NB4 (cell line): ENCODE measurements at regions not wholly inside any gene's neighbourhood (a gene's known extent, or its start where the extent isn't known, plus 50 kb on each side); places are given as distances from the start of the nearest gene placed in this dataset.

Experiments
- DNase-seq: peaks from one replicate; pipeline ENCODE4 v3.0.0; 2010; ENCODE audit warnings: low read depth
- H3K4me3 ChIP-seq: one replicate; pipeline ENCODE4 v1.5.1; 2011; ENCODE audit warnings: mild to moderate bottlenecking, low read depth, low read length, moderate library complexity
- CTCF ChIP-seq: IDR thresholded peaks from one replicate; pipeline ENCODE4 v1.5.1; 2012; ENCODE audit warnings: low read depth, low read length
- MYC ChIP-seq: IDR thresholded peaks from 2 replicates; pipeline ENCODE4 v1.6.1; 2011; ENCODE audit warnings: low read depth, low read length
- POLR2A ChIP-seq: IDR thresholded peaks from 2 replicates; pipeline ENCODE4 v1.6.1; 2011; ENCODE audit warnings: mild to moderate bottlenecking; ENCODE audit not compliant: insufficient read length; ENCODE audit errors: extremely low read depth
- TF ChIP-seq, protein P1 (sequence below): IDR thresholded peaks from 2 replicates; pipeline ENCODE4 v1.6.1; 2011; ENCODE audit warnings: low read depth, low read length

DNA sequence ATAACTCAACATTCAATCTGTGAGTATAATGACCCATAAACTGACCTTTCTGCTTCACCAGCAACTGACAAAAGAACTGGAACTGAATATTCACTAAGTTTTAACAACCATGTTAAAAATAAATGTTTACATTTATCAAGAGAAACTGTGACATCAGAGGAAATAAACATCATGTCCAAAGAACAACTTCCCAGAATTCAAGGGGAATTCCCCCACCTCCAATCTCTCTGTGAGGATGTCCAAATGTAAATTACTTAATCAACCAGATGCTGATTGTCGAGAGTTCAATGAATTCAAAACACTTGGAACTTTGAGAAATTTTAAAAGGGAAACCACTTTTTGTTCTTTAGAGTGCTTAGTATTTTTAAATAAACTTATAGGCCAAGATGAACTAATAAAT lies 365.6 kb upstream of the ADGRL2 start:
- H3K4me3 ChIP-seq: no peak overlapping the region
- TF ChIP-seq CTCF (no peak), MYC (no peak), POLR2A (no peak)
- TF ChIP-seq, protein P1, sequence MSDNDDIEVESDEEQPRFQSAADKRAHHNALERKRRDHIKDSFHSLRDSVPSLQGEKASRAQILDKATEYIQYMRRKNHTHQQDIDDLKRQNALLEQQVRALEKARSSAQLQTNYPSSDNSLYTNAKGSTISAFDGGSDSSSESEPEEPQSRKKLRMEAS: no peak
- no peak for DNase-seq

- DNase-seq: no peak
- no peak for TF ChIP-seq MYC
- H3K4me3 ChIP-seq: no peak overlapping the region
These were observed 367.1 kb upstream of the ADGRL2 start for GRCh38 chr1:81433676-81434075.

DNA sequence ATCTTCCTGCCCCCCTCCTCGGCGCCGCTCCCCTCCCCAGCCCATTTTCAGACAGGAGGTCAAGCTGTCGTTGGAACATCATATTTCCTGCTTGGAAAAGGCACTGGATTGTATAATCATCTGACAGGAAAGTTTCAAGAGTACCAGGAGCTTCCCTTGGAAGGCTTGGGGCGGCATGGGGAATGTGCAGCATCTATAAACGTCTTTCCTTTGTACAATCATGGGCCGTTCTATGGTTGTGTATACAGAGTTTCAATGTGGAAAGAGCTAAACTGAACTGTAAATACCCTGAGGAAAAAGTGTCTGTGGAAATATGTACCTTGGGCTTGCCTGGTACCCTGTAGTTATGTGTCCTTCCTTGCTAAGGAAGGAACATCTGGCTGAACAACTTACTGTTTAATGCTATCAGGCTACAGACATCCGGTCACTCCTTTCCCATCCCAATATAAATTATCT lies 368.1 kb upstream of the ADGRL2 start:
- no peak overlapping the region for H3K4me3 ChIP-seq
- no peak for DNase-seq
- TF ChIP-seq, protein P1: no peak
- TF ChIP-seq CTCF (no peak), MYC (no peak), POLR2A (no peak)

- no peak for TF ChIP-seq CTCF
- no peak for TF ChIP-seq MYC
- TF ChIP-seq, protein P1: no peak
- no peak for TF ChIP-seq POLR2A
- no peak for DNase-seq
- H3K4me3 ChIP-seq: no peak overlapping the region
These were observed 368.7 kb upstream of the ADGRL2 start for GRCh38 chr1:81432059-81432458.

DNA sequence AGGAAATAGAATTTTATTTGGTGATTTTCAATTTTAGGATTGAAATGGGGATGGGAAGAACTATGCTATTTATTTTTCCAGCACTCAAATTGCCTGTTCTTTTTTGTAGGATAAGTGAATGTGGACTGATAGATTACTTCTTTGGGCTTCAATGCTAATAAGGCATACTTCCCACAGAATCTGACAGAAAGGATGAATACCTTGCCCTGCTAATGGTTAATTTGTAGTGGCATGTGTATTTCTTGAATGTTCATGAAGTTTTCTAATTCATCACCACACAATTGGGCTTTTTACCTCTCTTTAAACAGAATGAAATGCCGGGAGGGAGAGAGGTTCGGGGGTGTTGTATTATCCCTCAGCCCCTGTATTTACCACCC lies 369.1 kb upstream of the ADGRL2 start:
- no peak overlapping the region for H3K4me3 ChIP-seq
- no peak for DNase-seq
- no peak for TF ChIP-seq MYC
- no peak for TF ChIP-seq POLR2A
- TF ChIP-seq, protein P1: no peak
- TF ChIP-seq CTCF: no peak

DNA sequence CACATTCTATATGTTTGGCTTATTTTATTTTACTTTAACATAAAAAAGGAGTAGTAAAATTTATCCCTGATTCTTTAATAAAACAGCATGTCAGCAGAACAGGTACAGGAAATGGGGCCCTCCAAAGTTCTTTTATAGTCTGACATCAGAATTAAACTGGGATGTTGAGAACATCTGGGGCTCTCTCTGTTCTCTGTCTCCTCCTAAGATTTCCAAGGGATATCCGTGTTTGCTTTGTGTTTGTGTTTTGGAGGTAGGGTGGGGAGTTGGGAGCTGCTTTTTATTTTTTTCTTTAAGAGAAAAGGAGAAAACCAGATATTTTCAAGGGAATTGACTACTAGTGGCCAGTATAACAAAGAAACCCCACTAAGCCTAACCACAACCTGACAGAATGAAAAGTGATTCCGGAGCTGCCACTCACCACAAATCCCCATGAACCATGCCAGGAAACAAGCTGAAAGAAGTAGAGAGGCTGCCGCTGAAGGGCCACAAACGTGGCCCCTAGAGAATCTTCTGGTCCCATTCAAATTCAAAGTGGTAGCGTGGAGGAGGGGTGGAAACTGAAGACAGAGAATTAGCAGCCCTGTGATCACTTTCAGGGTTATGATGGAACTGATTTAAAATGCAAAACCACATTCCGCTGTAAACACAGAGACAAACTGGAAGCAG lies 369.6 kb upstream of the ADGRL2 start:
- TF ChIP-seq MYC (no peak), POLR2A (no peak), CTCF (no peak)
- TF ChIP-seq, protein P1: no peak
- DNase-seq: no peak
- no peak overlapping the region for H3K4me3 ChIP-seq
